T1000 (cell line): ENCODE measurements at regions not wholly inside any gene's neighbourhood (a gene's known extent, or its start where the extent isn't known, plus 50 kb on each side); places are given as distances from the start of the nearest gene placed in this dataset.
"Not testable (repeated sequence)": the region's sequence is repeated elsewhere in the genome, so short reads cannot be mapped to it uniquely, and the experiment has no call there.

Source experiments
- DNase-seq: peaks from one replicate; lab custom pipeline; 2025; ENCODE audit warnings: mixed read lengths; lab: John Stamatoyannopoulos, UW

GRCh38 chr4:64014647-64015046, 394.6 kb downstream of the TECRL start:
- DNase-seq = no peak

- no peak for DNase-seq
Observed at GRCh38 chr4:64001229-64001898, 407.9 kb downstream of the TECRL start.

GRCh38 chr4:64000241-64000640, 409.0 kb downstream of the TECRL start:
- no peak for DNase-seq

- DNase-seq = no peak
Observed at GRCh38 chr4:63986253-63986652, 423.0 kb downstream of the TECRL start.

GRCh38 chr4:63983224-63983623, 426.0 kb downstream of the TECRL start:
- no peak for DNase-seq

GRCh38 chr4:63965875-63966274, 443.4 kb downstream of the TECRL start:
- no peak for DNase-seq

GRCh38 chr4:63942706-63943286, 466.5 kb downstream of the TECRL start:
- not testable (repeated sequence) for DNase-seq

- DNase-seq = peak; percentile 26
Observed at GRCh38 chr4:63937961-63938360, 471.3 kb downstream of the TECRL start.

GRCh38 chr4:63922146-63922545, 487.1 kb downstream of the TECRL start:
- no peak for DNase-seq

GRCh38 chr4:63921561-63921960, 487.7 kb downstream of the TECRL start:
- no peak for DNase-seq

- DNase-seq = no peak
Observed at GRCh38 chr4:63919636-63920365, 489.4 kb downstream of the TECRL start.

GRCh38 chr4:63906660-63907183, 502.5 kb downstream of the TECRL start:
- DNase-seq = no peak

- no peak for DNase-seq
Observed at GRCh38 chr4:63904201-63904600, 505.0 kb downstream of the TECRL start.

GRCh38 chr4:63901304-63901703, 507.9 kb downstream of the TECRL start:
- no peak for DNase-seq

GRCh38 chr4:63898961-63899360, 510.3 kb downstream of the TECRL start:
- DNase-seq = no peak

- DNase-seq = no peak
Observed at GRCh38 chr4:63894161-63894560, 515.1 kb downstream of the TECRL start.

- no peak for DNase-seq
Observed at GRCh38 chr4:63869370-63869769, 539.9 kb downstream of the TECRL start.

- no peak for DNase-seq
Observed at GRCh38 chr4:63851496-63851895, 557.8 kb downstream of the TECRL start.

- no peak for DNase-seq
Observed at GRCh38 chr4:63841266-63841665, 568.0 kb downstream of the TECRL start.

- DNase-seq = no peak
Observed at GRCh38 chr4:63831590-63832155, 577.6 kb downstream of the TECRL start.

GRCh38 chr4:63817196-63817865, 591.9 kb downstream of the TECRL start:
- no peak for DNase-seq
